ENCODE measurements at regions not wholly inside any gene's neighbourhood (a gene's known extent, or its start where the extent isn't known, plus 50 kb on each side); places are given as distances from the start of the nearest gene placed in this dataset.

DNA sequence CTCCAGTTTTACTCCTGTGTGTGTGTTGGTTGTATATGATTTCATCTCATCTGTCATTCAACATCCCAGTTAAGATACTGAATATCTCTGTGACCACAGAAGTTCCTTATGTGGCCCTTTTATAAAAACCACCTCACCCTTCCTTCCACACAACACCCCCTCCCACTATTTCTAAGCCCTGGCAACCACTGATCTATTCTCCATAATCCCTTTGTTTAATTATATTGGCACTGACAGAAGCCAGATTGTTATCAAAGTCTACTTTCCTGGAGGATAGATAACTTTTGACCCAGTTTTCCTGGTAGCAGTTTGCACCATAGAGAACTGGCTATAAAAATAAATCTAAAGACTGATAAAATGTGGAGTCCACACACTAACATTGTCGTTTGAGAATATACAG, 902.8 kb downstream of the SLC16A7 start:
- no peaks in the 10 kb centered on the region for H3F3A ChIP-seq (ENCODE audit: low read depth)
- H3K79me2 ChIP-seq (ENCODE audit: insufficient read depth, low read length): no peaks in the 10 kb centered on the region
- H3K4me1 ChIP-seq (ENCODE audit: insufficient read depth, low read length, poor library complexity, severe bottlenecking): peaks cover 10% of the 10 kb centered on the region
- H3K4me3 ChIP-seq (ENCODE audit: low read length, poor library complexity, severe bottlenecking): no peak overlapping the region
- TF ChIP-seq EZH2phosphoT487 (IDR thresholded peaks at IDR 0.05; ENCODE audit: borderline replicate concordance): no peak
- TF ChIP-seq, protein P1, sequence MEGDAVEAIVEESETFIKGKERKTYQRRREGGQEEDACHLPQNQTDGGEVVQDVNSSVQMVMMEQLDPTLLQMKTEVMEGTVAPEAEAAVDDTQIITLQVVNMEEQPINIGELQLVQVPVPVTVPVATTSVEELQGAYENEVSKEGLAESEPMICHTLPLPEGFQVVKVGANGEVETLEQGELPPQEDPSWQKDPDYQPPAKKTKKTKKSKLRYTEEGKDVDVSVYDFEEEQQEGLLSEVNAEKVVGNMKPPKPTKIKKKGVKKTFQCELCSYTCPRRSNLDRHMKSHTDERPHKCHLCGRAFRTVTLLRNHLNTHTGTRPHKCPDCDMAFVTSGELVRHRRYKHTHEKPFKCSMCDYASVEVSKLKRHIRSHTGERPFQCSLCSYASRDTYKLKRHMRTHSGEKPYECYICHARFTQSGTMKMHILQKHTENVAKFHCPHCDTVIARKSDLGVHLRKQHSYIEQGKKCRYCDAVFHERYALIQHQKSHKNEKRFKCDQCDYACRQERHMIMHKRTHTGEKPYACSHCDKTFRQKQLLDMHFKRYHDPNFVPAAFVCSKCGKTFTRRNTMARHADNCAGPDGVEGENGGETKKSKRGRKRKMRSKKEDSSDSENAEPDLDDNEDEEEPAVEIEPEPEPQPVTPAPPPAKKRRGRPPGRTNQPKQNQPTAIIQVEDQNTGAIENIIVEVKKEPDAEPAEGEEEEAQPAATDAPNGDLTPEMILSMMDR (conservative IDR thresholded peaks at IDR 0.05; ENCODE audit: low read length): no peak
- H3K4me2 ChIP-seq (ENCODE audit: low read depth, low read length, poor library complexity, severe bottlenecking): no peak overlapping the region
- no peaks in the 10 kb centered on the region for H3K36me3 ChIP-seq (ENCODE audit: insufficient read depth, low read length)
- H4K20me1 ChIP-seq (ENCODE audit: insufficient read depth, low read length, poor library complexity, severe bottlenecking): no peaks in the 10 kb centered on the region
- H2AFZ ChIP-seq (ENCODE audit: low read length): no peak overlapping the region
- no peaks in the 10 kb centered on the region for H3K27me3 ChIP-seq (ENCODE audit: insufficient read depth, low read length, poor library complexity, severe bottlenecking)
- no peaks in the 10 kb centered on the region for H3K9me2 ChIP-seq (replicated peaks; ENCODE audit: low read depth, low read length)
- no peak overlapping the region for H3K9ac ChIP-seq (ENCODE audit: low read depth, low read length, poor library complexity, severe bottlenecking)
- no peaks in the 10 kb centered on the region for H3K9me3 ChIP-seq (ENCODE audit: insufficient read depth, low read depth, low read length)

DNA sequence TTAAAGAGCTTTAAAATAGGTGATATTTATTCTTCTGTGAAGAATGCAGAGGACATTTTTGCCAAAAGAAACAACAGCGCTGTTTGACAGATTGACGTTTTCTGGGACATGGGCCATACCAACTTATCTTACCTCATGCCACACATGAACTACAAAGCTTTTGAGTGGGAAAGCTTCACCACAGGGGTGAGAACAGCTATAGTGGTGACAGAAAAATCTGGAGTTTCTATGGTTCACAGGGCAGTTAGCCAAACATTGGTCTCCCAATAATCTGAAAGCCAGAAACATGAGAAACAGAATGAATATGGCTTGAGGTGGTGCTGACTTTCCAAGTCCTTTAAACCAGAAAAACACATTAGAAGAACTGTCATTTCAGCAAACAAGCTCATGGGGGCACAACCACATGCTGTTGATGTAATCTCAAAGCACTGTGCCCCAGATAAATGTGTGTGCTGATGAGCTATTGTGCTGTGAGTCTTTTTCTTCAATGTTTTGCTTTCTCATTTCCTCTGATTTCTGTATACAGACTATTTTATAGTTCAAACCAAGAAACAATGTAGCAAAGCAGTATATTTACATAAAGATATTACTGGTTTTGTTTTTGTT, 905.4 kb downstream of the SLC16A7 start:
- Histone ChIP-seq H3K4me3 (ENCODE audit: low read length, poor library complexity, severe bottlenecking) (no peak overlapping the region), H3F3A (ENCODE audit: low read depth) (no peaks in the 10 kb centered on the region), H3K9me3 (ENCODE audit: insufficient read depth, low read depth, low read length) (no peaks in the 10 kb centered on the region), H3K79me2 (ENCODE audit: insufficient read depth, low read length) (no peaks in the 10 kb centered on the region), H3K36me3 (ENCODE audit: insufficient read depth, low read length) (no peaks in the 10 kb centered on the region), H3K27me3 (ENCODE audit: insufficient read depth, low read length, poor library complexity, severe bottlenecking) (no peaks in the 10 kb centered on the region), H2AFZ (ENCODE audit: low read length) (0 out of 2 replicates have a peak overlapping the region, but pooled peaks have one; percentile 54), H4K20me1 (ENCODE audit: insufficient read depth, low read length, poor library complexity, severe bottlenecking) (no peaks in the 10 kb centered on the region), H3K4me2 (ENCODE audit: low read depth, low read length, poor library complexity, severe bottlenecking) (no peak overlapping the region), H3K4me1 (ENCODE audit: insufficient read depth, low read length, poor library complexity, severe bottlenecking) (peaks cover 10% of the 10 kb centered on the region), H3K9ac (ENCODE audit: low read depth, low read length, poor library complexity, severe bottlenecking) (no peak overlapping the region), H3K9me2 (replicated peaks; ENCODE audit: low read depth, low read length) (no peaks in the 10 kb centered on the region)
- no peak for TF ChIP-seq EZH2phosphoT487 (IDR thresholded peaks at IDR 0.05; ENCODE audit: borderline replicate concordance)
- TF ChIP-seq, protein P1 (conservative IDR thresholded peaks at IDR 0.05; ENCODE audit: low read length): peak; percentile 52

DNA sequence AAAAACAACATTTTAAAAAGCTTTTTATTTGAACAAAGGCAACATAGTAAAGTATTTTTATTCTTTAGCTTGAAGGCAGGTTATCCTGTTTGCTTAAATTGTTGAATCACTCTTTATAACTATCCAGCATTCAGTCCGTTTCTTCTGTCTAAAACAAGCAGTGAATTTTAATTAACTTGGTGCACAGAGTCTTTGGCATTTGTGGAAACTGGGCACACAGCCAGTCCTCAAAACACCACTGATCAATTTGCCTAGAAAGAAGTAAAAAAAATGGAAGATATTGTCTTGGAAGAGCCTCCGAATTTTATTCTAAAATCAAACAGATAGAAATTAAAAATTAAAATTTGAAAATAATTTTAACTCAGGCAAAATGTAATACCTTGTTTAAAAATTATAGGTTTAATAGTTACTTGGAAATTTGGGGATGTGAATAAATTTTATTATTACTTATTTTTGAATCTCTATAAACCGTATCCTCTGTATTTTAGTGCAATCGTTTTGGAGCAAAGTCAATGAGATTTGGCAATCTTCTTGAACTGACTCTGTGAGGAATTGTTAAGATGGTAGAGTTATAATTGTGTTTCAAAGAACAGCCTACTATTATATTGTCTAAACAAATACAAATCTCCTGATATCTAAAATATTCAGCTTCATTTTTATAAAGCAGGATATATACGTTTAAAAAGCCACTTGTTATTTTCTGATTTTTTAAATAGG, 927.0 kb downstream of the SLC16A7 start:
- H3K4me3 ChIP-seq (ENCODE audit: low read length, poor library complexity, severe bottlenecking): no peak overlapping the region
- H3K9ac ChIP-seq (ENCODE audit: low read depth, low read length, poor library complexity, severe bottlenecking): no peak overlapping the region
- no peaks in the 10 kb centered on the region for H3K9me3 ChIP-seq (ENCODE audit: insufficient read depth, low read depth, low read length)
- no peaks in the 10 kb centered on the region for H3K9me2 ChIP-seq (replicated peaks; ENCODE audit: low read depth, low read length)
- no peaks in the 10 kb centered on the region for H3K36me3 ChIP-seq (ENCODE audit: insufficient read depth, low read length)
- TF ChIP-seq, protein P1 (conservative IDR thresholded peaks at IDR 0.05; ENCODE audit: low read length): no peak
- no peak for TF ChIP-seq EZH2phosphoT487 (IDR thresholded peaks at IDR 0.05; ENCODE audit: borderline replicate concordance)
- H3K4me2 ChIP-seq (ENCODE audit: low read depth, low read length, poor library complexity, severe bottlenecking): no peak overlapping the region
- no peaks in the 10 kb centered on the region for H3F3A ChIP-seq (ENCODE audit: low read depth)
- H4K20me1 ChIP-seq (ENCODE audit: insufficient read depth, low read length, poor library complexity, severe bottlenecking): no peaks in the 10 kb centered on the region
- no peaks in the 10 kb centered on the region for H3K79me2 ChIP-seq (ENCODE audit: insufficient read depth, low read length)
- no peak overlapping the region for H2AFZ ChIP-seq (ENCODE audit: low read length)
- no peaks in the 10 kb centered on the region for H3K27me3 ChIP-seq (ENCODE audit: insufficient read depth, low read length, poor library complexity, severe bottlenecking)
- H3K4me1 ChIP-seq (ENCODE audit: insufficient read depth, low read length, poor library complexity, severe bottlenecking): no peaks in the 10 kb centered on the region

Data from Loucy (cell line).